ENCODE measurements at regions not wholly inside any gene's neighbourhood (a gene's known extent, or its start where the extent isn't known, plus 50 kb on each side); places are given as distances from the start of the nearest gene placed in this dataset.

GRCh38 chr1:239987103-239987745 is 104.5 kb upstream of the FMN2 start:
- TF ChIP-seq CTCF (IDR thresholded peaks at IDR 0.05), result peak in 5 of 6 experiments; percentile 8 to 43 (median 33)
- no peak for TF ChIP-seq POLR2A (IDR thresholded peaks at IDR 0.05)
- TF ChIP-seq EP300 (IDR thresholded peaks at IDR 0.05), result no peak
- TF ChIP-seq POLR2AphosphoS5 (IDR thresholded peaks at IDR 0.05), result no peak
